HL-60 (cell line): ENCODE measurements at regions not wholly inside any gene's neighbourhood (a gene's known extent, or its start where the extent isn't known, plus 50 kb on each side); places are given as distances from the start of the nearest gene placed in this dataset.

Experiments used
- POLR2AphosphoS5 ChIP-seq: IDR thresholded peaks from 2 replicates; pipeline ENCODE4 v1.6.1; 2012; ENCODE audit warnings: low read depth
- TF ChIP-seq, protein P1 (sequence below): IDR thresholded peaks from one replicate; pipeline ENCODE4 v1.5.1; 2011; ENCODE audit warnings: low read length, control low read depth, inconsistent platforms; ENCODE audit not compliant: insufficient read depth
- TF ChIP-seq, protein P2 (sequence below): IDR thresholded peaks from 2 replicates; pipeline ENCODE4 v1.6.1; 2012; ENCODE audit warnings: low read depth; ENCODE audit not compliant: insufficient replicate concordance

DNA sequence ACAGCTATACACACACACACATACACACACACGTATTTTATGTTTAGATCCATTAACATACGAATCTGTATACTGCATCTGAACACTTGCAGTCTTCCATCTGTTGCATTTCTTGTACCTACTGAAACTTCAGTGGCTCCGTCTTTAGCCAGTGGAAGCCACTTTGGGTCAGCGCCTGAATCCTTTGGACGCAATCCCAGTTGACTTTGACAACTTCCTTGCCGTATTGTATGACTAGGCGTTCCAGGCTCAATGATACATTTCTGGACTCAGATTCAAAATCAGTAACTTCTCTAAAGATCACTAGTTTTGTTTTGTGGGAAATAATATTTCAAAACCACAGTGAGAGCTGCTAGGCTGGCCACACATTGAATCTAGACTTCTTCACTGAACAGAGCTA, 101.5 kb upstream of the GPC1 start:
- TF ChIP-seq, protein P1, sequence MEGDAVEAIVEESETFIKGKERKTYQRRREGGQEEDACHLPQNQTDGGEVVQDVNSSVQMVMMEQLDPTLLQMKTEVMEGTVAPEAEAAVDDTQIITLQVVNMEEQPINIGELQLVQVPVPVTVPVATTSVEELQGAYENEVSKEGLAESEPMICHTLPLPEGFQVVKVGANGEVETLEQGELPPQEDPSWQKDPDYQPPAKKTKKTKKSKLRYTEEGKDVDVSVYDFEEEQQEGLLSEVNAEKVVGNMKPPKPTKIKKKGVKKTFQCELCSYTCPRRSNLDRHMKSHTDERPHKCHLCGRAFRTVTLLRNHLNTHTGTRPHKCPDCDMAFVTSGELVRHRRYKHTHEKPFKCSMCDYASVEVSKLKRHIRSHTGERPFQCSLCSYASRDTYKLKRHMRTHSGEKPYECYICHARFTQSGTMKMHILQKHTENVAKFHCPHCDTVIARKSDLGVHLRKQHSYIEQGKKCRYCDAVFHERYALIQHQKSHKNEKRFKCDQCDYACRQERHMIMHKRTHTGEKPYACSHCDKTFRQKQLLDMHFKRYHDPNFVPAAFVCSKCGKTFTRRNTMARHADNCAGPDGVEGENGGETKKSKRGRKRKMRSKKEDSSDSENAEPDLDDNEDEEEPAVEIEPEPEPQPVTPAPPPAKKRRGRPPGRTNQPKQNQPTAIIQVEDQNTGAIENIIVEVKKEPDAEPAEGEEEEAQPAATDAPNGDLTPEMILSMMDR, result no peak
- TF ChIP-seq POLR2AphosphoS5, result no peak
- TF ChIP-seq, protein P2, sequence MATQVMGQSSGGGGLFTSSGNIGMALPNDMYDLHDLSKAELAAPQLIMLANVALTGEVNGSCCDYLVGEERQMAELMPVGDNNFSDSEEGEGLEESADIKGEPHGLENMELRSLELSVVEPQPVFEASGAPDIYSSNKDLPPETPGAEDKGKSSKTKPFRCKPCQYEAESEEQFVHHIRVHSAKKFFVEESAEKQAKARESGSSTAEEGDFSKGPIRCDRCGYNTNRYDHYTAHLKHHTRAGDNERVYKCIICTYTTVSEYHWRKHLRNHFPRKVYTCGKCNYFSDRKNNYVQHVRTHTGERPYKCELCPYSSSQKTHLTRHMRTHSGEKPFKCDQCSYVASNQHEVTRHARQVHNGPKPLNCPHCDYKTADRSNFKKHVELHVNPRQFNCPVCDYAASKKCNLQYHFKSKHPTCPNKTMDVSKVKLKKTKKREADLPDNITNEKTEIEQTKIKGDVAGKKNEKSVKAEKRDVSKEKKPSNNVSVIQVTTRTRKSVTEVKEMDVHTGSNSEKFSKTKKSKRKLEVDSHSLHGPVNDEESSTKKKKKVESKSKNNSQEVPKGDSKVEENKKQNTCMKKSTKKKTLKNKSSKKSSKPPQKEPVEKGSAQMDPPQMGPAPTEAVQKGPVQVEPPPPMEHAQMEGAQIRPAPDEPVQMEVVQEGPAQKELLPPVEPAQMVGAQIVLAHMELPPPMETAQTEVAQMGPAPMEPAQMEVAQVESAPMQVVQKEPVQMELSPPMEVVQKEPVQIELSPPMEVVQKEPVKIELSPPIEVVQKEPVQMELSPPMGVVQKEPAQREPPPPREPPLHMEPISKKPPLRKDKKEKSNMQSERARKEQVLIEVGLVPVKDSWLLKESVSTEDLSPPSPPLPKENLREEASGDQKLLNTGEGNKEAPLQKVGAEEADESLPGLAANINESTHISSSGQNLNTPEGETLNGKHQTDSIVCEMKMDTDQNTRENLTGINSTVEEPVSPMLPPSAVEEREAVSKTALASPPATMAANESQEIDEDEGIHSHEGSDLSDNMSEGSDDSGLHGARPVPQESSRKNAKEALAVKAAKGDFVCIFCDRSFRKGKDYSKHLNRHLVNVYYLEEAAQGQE, result no peak
